ENCODE measurements at regions not wholly inside any gene's neighbourhood (a gene's known extent, or its start where the extent isn't known, plus 50 kb on each side); places are given as distances from the start of the nearest gene placed in this dataset.

DNA sequence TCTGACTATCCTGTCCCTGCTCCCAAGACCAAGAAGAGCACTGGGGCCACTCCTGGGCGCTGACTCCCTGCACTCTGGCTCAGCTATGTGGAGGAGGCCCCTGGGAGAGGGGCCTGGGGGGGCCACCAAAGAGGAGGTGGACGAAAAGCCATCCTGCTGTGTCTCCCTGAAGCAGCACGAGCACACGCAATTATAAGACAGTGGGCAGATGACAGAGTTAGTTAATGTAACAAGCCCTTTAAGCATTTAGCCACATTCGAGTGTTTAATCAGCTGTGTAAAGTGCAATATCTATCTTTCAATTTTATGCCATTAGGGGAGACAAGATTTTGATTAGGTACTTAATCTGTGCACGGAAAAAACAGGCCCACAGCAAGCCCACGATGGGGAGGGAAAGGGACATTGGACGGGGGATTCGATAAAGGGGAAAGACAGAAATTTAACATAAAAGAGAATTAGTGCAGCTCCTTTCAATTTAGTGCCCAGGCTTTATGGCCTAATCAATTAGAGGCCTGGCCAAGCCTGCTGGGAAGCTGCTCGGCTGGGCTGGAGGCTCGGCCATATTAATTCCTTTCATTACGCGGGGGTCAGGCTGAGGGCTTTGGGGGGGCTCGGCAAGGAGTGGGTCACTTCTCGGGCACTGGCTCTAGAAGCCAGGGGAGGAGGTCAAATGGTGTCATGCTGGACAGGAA is 286.2 kb downstream of the DHX35 start:
- Histone ChIP-seq H3K4me2 (ENCODE audit: low read length) (no peak overlapping the region), H3K36me3 (ENCODE audit: insufficient read depth, low read length) (no peaks in the 10 kb centered on the region), H3K9ac (ENCODE audit: low read length) (no peak overlapping the region), H3K9me2 (ENCODE audit: low read depth, low read length) (no peaks in the 10 kb centered on the region), H3K27ac (ENCODE audit: low read depth, low read length, poor library complexity, severe bottlenecking) (no peak overlapping the region), H3F3A (ENCODE audit: insufficient read depth, low read length) (no peaks in the 10 kb centered on the region), H4K20me1 (ENCODE audit: insufficient read depth, low read length) (no peaks in the 10 kb centered on the region), H3K27me3 (ENCODE audit: insufficient read depth, low read length) (no peaks in the 10 kb centered on the region), H3K9me3 (ENCODE audit: low read length) (no peaks in the 10 kb centered on the region), H2AFZ (ENCODE audit: low read length) (no peak overlapping the region), H3K4me1 (ENCODE audit: insufficient read depth, low read length, severe bottlenecking) (no peaks in the 10 kb centered on the region), H3K4me3 (ENCODE audit: low read depth, low read length, poor library complexity, severe bottlenecking) (no peak overlapping the region), H3K79me2 (ENCODE audit: insufficient read depth, low read length) (no peaks in the 10 kb centered on the region)
- TF ChIP-seq, protein P1, sequence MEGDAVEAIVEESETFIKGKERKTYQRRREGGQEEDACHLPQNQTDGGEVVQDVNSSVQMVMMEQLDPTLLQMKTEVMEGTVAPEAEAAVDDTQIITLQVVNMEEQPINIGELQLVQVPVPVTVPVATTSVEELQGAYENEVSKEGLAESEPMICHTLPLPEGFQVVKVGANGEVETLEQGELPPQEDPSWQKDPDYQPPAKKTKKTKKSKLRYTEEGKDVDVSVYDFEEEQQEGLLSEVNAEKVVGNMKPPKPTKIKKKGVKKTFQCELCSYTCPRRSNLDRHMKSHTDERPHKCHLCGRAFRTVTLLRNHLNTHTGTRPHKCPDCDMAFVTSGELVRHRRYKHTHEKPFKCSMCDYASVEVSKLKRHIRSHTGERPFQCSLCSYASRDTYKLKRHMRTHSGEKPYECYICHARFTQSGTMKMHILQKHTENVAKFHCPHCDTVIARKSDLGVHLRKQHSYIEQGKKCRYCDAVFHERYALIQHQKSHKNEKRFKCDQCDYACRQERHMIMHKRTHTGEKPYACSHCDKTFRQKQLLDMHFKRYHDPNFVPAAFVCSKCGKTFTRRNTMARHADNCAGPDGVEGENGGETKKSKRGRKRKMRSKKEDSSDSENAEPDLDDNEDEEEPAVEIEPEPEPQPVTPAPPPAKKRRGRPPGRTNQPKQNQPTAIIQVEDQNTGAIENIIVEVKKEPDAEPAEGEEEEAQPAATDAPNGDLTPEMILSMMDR (IDR thresholded peaks at IDR 0.05; ENCODE audit: low read length), result no peak
- TF ChIP-seq EZH2 (IDR thresholded peaks at IDR 0.05; ENCODE audit: borderline replicate concordance, low read length), result no peak

DNA sequence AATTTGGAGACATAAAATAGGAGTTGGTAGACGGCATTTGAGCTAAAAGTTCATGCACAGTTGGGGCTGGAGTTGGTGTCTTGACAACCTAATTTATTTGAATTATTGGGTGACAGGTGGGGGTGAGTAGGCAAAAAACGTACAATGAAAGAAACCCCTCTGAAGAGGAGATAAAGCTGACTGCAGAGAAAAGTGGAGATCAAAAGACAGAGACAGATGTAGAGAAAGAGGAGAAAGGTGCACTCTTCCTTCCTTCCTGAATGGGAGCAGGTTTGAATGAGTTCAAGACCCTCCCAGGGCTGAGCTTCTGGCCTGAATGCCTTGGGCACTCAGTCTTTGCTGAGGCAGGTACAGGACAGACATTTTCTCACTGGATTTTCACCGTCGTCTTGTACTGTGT is 284.3 kb downstream of the DHX35 start:
- H3K4me3 ChIP-seq (ENCODE audit: low read depth, low read length, poor library complexity, severe bottlenecking), result no peak overlapping the region

DNA sequence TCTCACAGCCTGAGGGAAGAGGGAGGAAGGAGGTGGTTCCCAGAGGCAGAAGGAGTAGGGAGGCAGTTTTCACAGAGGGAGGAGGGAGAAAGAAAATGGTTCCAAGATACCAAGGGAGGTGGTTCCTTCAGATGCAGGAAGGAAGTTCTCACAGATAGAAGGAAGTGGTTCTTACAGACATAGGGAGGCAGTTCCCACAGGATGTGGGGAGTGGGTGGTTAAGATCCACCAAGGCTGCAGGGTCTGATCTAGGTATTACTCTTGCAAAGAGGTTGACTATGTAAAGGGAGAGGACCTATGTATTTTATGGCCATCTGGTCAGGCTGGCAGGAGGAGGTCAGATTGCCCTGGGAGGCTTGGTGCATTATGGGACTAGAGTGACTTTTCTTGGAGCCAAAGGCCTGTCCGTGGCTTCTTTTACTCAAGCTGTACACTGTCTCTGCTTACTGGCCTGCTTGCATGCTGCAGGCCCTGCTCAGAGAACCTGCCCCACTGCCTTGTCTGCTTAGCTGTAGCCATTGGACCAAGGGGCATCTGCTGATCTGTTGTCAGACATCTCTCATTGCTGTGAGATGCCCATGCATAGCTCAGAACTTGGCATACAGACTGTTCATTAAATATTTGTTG is 283.7 kb downstream of the DHX35 start:
- Histone ChIP-seq H3K79me2 (ENCODE audit: insufficient read depth, low read length) (no peaks in the 10 kb centered on the region), H3F3A (ENCODE audit: insufficient read depth, low read length) (no peaks in the 10 kb centered on the region), H2AFZ (ENCODE audit: low read length) (no peak overlapping the region), H3K27me3 (ENCODE audit: insufficient read depth, low read length) (no peaks in the 10 kb centered on the region), H3K4me1 (ENCODE audit: insufficient read depth, low read length, severe bottlenecking) (no peaks in the 10 kb centered on the region), H3K36me3 (ENCODE audit: insufficient read depth, low read length) (no peaks in the 10 kb centered on the region), H3K9me3 (ENCODE audit: low read length) (no peaks in the 10 kb centered on the region), H3K9me2 (ENCODE audit: low read depth, low read length) (no peaks in the 10 kb centered on the region), H3K27ac (ENCODE audit: low read depth, low read length, poor library complexity, severe bottlenecking) (no peak overlapping the region), H4K20me1 (ENCODE audit: insufficient read depth, low read length) (no peaks in the 10 kb centered on the region), H3K4me2 (ENCODE audit: low read length) (no peak overlapping the region), H3K9ac (ENCODE audit: low read length) (no peak overlapping the region), H3K4me3 (ENCODE audit: low read depth, low read length, poor library complexity, severe bottlenecking) (no peak overlapping the region)
- TF ChIP-seq, protein P1 (IDR thresholded peaks at IDR 0.05; ENCODE audit: low read length), result no peak
- TF ChIP-seq EZH2 (IDR thresholded peaks at IDR 0.05; ENCODE audit: borderline replicate concordance, low read length), result no peak

More for the DNA sequence above, 284.3 kb downstream of the DHX35 start:
- Histone ChIP-seq H3K9ac (ENCODE audit: low read length) (no peak overlapping the region), H3F3A (ENCODE audit: insufficient read depth, low read length) (no peaks in the 10 kb centered on the region), H3K4me2 (ENCODE audit: low read length) (no peak overlapping the region), H4K20me1 (ENCODE audit: insufficient read depth, low read length) (no peaks in the 10 kb centered on the region), H3K4me1 (ENCODE audit: insufficient read depth, low read length, severe bottlenecking) (no peaks in the 10 kb centered on the region), H3K9me3 (ENCODE audit: low read length) (no peaks in the 10 kb centered on the region), H3K79me2 (ENCODE audit: insufficient read depth, low read length) (no peaks in the 10 kb centered on the region), H2AFZ (ENCODE audit: low read length) (no peak overlapping the region), H3K36me3 (ENCODE audit: insufficient read depth, low read length) (no peaks in the 10 kb centered on the region), H3K27me3 (ENCODE audit: insufficient read depth, low read length) (no peaks in the 10 kb centered on the region), H3K27ac (ENCODE audit: low read depth, low read length, poor library complexity, severe bottlenecking) (no peak overlapping the region), H3K9me2 (ENCODE audit: low read depth, low read length) (no peaks in the 10 kb centered on the region)
- TF ChIP-seq, protein P1 (IDR thresholded peaks at IDR 0.05; ENCODE audit: low read length), result no peak
- no peak for TF ChIP-seq EZH2 (IDR thresholded peaks at IDR 0.05; ENCODE audit: borderline replicate concordance, low read length)
